ENCODE measurements at regions not wholly inside any gene's neighbourhood (a gene's known extent, or its start where the extent isn't known, plus 50 kb on each side); places are given as distances from the start of the nearest gene placed in this dataset.
"Not testable (repeated sequence)": the region's sequence is repeated elsewhere in the genome, so short reads cannot be mapped to it uniquely, and the experiment has no call there.

DNA sequence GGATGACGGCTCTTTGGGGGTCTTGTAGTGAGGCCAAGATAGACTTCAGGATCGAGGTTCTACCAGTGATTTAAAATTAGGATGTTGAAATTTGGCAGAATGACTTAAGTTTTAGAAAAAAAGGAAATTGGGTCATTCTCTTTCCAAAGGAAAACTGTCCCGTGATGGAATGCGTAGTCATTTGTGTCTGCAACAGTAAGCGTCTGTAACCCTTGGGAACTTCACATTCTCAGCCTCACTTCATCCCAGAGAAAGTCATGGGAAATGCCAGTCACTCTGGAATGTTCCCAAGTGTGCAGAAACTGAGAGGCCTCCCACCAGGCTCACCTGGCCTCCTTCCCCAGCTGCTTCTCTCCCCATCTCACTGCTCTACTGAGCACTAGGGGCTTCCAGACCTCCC is 5441.4 kb upstream of the TPTE start:
- H3K4me1 ChIP-seq; H3K27ac ChIP-seq; intact Hi-C loops (cut with DNase I); DNase-seq; H3K36me3 ChIP-seq; H3K4me3 ChIP-seq; H3K9me3 ChIP-seq; H3K27me3 ChIP-seq: not testable (repeated sequence)
- peak; percentile 38 for ATAC-seq

DNA sequence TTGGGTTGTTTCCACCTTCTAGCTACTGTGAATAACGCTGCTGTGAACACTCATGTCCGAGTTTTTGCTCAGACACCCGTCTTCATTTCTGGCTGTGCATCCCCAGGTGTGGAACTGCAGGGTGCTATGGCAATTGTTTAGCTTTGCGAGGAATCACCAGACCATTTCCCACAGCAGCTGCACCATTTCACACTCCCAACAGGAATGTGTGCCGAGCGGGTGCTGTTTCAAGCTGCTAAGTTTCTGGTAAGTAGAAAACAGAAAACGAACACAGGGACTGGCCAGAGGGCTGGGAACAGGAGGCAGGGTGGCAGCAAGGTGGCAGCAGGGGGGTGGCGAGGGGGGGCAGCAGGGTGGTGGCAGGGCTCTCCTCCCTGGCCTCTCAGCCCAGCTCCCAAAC is 5437.1 kb upstream of the TPTE start:
- H3K4me3 ChIP-seq; ATAC-seq; H3K27me3 ChIP-seq; intact Hi-C loops (cut with DNase I); H3K36me3 ChIP-seq; H3K9me3 ChIP-seq; DNase-seq; H3K27ac ChIP-seq; H3K4me1 ChIP-seq: not testable (repeated sequence)

- H3K4me1 ChIP-seq; H3K4me3 ChIP-seq; H3K36me3 ChIP-seq; H3K9me3 ChIP-seq; H3K27me3 ChIP-seq; intact Hi-C loops (cut with DNase I); H3K27ac ChIP-seq; ATAC-seq; DNase-seq: not testable (repeated sequence)
Observed at GRCh38 chr21:5085456-5085855, 5435.9 kb upstream of the TPTE start.

GRCh38 chr21:5086416-5086815 is 5435.0 kb upstream of the TPTE start:
- H3K36me3 ChIP-seq; DNase-seq; H3K27me3 ChIP-seq; H3K27ac ChIP-seq; H3K4me1 ChIP-seq; H3K4me3 ChIP-seq; intact Hi-C loops (cut with DNase I); H3K9me3 ChIP-seq: not testable (repeated sequence)
- ATAC-seq: peak; percentile 80

- H3K27ac ChIP-seq; H3K9me3 ChIP-seq; H3K36me3 ChIP-seq; intact Hi-C loops (cut with DNase I); H3K4me1 ChIP-seq; H3K4me3 ChIP-seq; DNase-seq; H3K27me3 ChIP-seq: not testable (repeated sequence)
- peak; percentile 72 for ATAC-seq
Observed at GRCh38 chr21:5088820-5089219, 5432.6 kb upstream of the TPTE start.

DNA sequence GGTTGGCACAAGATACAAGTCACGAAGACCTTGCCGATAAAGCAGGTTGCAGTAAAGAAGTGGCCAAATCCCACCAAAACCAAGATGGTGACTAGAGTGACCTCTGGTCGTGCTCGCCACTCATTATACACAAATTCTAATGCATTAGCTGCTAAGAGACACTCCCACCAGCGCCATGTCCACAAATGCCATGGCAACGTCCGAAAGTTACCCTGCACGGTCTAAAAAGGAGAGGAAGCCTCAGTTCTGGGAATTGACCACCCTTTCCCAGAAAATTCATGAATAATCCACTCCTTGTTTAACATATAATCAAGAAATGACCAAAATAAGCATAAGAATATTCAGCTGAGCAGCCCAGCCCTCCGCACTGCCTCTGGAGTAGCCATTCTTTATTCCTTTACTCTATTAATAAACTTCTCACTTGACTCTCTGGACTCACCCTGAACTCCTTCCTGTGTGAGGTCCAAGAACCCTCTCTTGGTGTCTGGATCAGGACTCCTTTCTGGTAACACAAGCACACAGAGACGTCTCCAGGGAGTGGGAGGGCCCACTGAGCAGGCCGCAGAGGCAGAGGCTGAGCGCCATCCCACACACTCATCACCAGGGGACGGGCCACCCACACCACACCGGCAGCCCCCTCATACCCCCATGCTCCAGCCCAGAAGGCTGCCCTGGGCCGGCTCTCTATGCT is 5431.8 kb upstream of the TPTE start:
- H3K27ac ChIP-seq; DNase-seq; H3K4me1 ChIP-seq; H3K9me3 ChIP-seq; ATAC-seq; H3K27me3 ChIP-seq; H3K36me3 ChIP-seq; intact Hi-C loops (cut with DNase I); H3K4me3 ChIP-seq: not testable (repeated sequence)

DNA sequence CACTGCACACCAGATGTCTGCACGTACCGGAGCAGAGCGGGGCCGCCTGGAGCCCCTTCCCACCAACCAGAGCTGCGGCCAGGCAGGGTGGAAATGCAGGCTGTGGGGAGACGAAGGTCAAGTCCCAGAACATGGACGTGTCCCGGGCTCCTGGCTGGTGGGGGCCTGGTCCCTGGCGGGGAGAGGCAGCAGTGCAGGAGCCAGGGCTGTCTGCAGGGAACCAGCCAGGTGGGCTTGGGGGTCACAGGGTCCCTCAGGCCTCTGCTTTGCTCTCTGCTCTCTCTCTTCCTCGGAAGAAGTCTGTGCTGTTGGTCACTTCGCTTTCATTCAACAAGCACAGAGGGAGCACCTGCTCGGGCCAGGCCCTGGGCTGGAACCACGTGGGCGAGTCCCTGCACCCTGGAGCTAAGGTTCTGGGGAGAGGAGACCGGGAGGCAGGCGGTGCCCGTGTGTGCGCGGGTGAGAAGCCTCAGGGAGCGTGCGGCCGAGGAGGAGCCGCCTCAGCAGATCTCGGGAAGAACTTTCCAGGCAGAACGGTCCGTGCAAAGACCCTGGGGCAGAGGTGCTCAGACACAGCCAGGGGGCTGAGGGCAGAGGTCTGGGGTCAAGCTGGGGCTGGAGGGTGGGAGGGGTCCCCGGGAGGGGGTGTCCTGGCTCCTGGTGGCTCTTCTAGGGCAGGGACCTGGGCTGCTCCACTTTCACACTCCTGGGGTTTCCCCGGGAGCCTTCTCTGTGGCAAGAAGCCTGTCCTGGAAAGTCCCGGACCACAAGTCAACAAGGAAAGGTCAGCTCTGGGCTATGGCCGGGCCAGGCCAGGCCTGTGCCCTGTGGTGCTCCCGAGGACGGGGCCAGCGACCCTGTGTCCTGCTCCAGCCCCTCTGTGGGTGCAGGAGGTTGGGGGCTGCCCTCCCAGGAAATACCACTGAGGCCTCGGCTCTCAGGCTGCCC is 5431.0 kb upstream of the TPTE start:
- DNase-seq; ATAC-seq; H3K36me3 ChIP-seq; H3K4me1 ChIP-seq; H3K27me3 ChIP-seq; H3K9me3 ChIP-seq; intact Hi-C loops (cut with DNase I); H3K27ac ChIP-seq; H3K4me3 ChIP-seq: not testable (repeated sequence)

DNA sequence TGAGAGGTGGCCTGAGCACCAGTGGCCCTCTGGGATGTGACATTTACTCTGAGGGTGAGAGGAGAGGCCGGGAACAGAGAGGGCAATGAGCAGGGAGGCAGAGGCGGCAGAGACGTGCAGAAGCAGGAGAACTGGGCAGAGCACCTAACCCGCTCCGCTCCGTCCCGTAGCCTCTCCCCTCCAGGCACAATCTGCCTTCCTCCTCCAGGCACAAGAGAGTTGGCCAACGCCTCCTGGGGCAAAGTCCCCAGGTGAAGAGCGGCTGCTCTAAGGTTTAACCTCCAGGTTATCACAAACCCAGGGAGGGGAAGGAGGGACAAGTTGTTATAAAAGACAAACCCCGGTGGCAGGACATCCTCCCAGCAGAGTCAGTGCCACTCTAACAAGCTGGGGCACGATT is 5430.1 kb upstream of the TPTE start:
- H3K27me3 ChIP-seq; H3K36me3 ChIP-seq; intact Hi-C loops (cut with DNase I): not testable (repeated sequence)

GRCh38 chr21:5095628-5096027 is 5425.8 kb upstream of the TPTE start:
- peak; percentile 9 for ATAC-seq
- DNase-seq; intact Hi-C loops (cut with DNase I): not testable (repeated sequence)

More for the DNA sequence above, 5430.1 kb upstream of the TPTE start:
- DNase-seq, H3K9me3 ChIP-seq, H3K4me1 ChIP-seq, H3K4me3 ChIP-seq, H3K27ac ChIP-seq, ATAC-seq: not testable (repeated sequence)

GRCh38 chr21:5098010-5098743 is 5423.2 kb upstream of the TPTE start:
- ATAC-seq; H3K27me3 ChIP-seq; H3K4me3 ChIP-seq; H3K36me3 ChIP-seq; H3K4me1 ChIP-seq; H3K9me3 ChIP-seq; H3K27ac ChIP-seq; intact Hi-C loops (cut with DNase I): not testable (repeated sequence)
- DNase-seq: peak; percentile 8

More at GRCh38 chr21:5095628-5096027, 5425.8 kb upstream of the TPTE start:
- H3K9me3 ChIP-seq, H3K27ac ChIP-seq, H3K4me1 ChIP-seq, H3K36me3 ChIP-seq, H3K4me3 ChIP-seq, H3K27me3 ChIP-seq: not testable (repeated sequence)

- peak; percentile 30 for ATAC-seq
- intact Hi-C loops (cut with DNase I): not testable (repeated sequence)
Observed at GRCh38 chr21:5100604-5101174, 5420.7 kb upstream of the TPTE start.

DNA sequence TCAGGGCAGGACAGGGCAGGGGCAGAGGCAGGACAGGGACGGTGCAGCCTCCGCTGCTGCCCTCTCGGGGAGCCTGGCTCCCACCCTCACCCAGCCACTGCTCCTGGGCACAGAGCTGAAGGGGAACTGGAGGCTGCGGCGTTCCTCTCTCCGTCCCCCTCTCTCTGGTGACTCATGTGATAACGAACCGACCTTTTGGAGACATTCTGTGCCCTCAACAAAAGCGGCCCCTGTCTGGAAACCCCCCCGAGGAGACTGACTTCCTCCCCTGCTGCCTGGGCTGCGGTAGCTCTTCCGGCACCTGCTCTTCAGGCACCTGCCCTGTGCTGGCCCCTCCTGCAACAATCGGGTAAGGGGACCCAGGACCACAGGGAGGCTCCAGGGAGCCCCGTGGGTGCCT is 5419.6 kb upstream of the TPTE start:
- H3K4me3 ChIP-seq; H3K27ac ChIP-seq; H3K36me3 ChIP-seq; H3K4me1 ChIP-seq; intact Hi-C loops (cut with DNase I); H3K9me3 ChIP-seq; H3K27me3 ChIP-seq: not testable (repeated sequence)
- DNase-seq: peak; percentile 69
- ATAC-seq: peak; percentile 82

More at GRCh38 chr21:5100604-5101174, 5420.7 kb upstream of the TPTE start:
- not testable (repeated sequence) for H3K4me3 ChIP-seq, DNase-seq, H3K9me3 ChIP-seq, H3K36me3 ChIP-seq, H3K4me1 ChIP-seq, H3K27ac ChIP-seq, H3K27me3 ChIP-seq

DNA sequence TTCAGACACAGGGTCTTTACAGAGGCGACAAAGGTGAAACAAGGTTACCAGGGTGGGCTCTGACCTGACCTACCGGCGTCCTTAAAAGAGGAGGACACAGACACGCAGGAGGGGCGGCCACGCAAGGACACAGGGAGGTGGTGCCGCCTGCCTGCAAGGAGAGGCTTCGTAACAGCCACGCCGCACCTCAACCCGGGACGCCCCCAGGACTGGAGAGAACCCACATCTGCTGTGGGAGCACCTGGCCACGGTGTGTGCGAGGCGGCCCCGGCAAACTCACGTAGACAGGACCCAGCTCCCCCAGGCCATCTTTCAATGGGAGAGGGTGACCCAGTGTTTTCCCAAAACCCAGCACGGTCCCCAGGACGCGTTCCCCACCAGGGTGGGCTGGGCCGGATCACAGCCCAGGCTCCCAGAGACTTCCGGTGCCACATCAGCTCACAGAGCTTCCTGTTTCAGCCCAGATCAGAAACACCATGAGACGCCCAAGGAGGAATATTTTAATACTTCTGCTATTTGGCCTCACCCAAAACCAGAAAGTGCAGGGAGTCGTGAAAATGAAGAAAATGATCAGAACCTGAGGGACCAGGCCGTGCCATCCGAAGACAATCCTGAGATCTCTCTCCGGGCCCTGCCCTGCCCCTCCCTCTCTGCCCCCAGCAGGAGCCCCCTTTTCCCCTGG is 5417.4 kb upstream of the TPTE start:
- intact Hi-C loops (cut with DNase I): not testable (repeated sequence)

More for the DNA sequence above, 5417.4 kb upstream of the TPTE start:
- DNase-seq: peak; percentile 30
- H3K27me3 ChIP-seq, H3K27ac ChIP-seq, H3K4me3 ChIP-seq, H3K4me1 ChIP-seq, H3K36me3 ChIP-seq, H3K9me3 ChIP-seq: not testable (repeated sequence)
- peak; percentile 13 for ATAC-seq
